ENCODE measurements at regions not wholly inside any gene's neighbourhood (a gene's known extent, or its start where the extent isn't known, plus 50 kb on each side); places are given as distances from the start of the nearest gene placed in this dataset.

DNA sequence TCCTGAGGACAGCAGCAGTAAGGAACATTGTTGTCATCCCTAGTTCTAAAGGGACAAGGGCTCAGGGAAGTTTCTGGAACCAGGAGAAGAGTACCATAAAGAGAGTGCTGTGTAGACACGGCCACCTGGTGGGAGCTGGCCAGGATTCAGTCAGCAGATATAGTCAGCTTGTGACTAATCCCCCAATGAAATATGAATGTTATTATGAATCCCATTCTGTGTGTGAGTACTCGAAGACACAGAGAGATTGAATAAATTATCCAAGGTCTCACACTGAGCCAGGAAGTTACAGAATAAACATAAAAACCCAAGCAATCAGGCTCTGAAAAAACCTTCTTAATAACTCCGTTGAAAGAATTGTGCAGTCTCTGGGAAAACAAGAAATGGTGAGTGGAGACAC lies 1359.5 kb downstream of the AACS start:
- H3K4me3 Mint-ChIP-seq = no peak overlapping the region
- H3K27me3 Mint-ChIP-seq = no peaks in the 10 kb centered on the region
- no peak for TF ChIP-seq CTCF (IDR thresholded peaks at IDR 0.05)
- intact Hi-C loops (cut with micrococcal nuclease) = no loop called here
- ChIA-PET POLR2A (no interaction called here), CTCF (no interaction called here)
- no peak for DNase-seq
- H3K36me3 Mint-ChIP-seq (ENCODE audit: low read depth) = no peaks in the 10 kb centered on the region
- no peaks in the 10 kb centered on the region for H3K4me1 Mint-ChIP-seq
- no peak overlapping the region for H3K27ac Mint-ChIP-seq
- H3K9me3 Mint-ChIP-seq = peaks cover 4% of the 10 kb centered on the region
- no peak for ATAC-seq (ENCODE audit: low read depth)

GRCh38 chr12:126425264-126425663 lies 1360.0 kb downstream of the AACS start:
- no peaks in the 10 kb centered on the region for H3K27me3 Mint-ChIP-seq
- ChIA-PET CTCF (no interaction called here), POLR2A (no interaction called here)
- TF ChIP-seq CTCF (IDR thresholded peaks at IDR 0.05) = no peak
- no peaks in the 10 kb centered on the region for H3K36me3 Mint-ChIP-seq (ENCODE audit: low read depth)
- DNase-seq = no peak
- H3K4me3 Mint-ChIP-seq = no peak overlapping the region
- ATAC-seq (ENCODE audit: low read depth) = no peak
- intact Hi-C loops (cut with micrococcal nuclease) = no loop called here
- no peak overlapping the region for H3K27ac Mint-ChIP-seq
- peaks cover 4% of the 10 kb centered on the region for H3K9me3 Mint-ChIP-seq
- no peaks in the 10 kb centered on the region for H3K4me1 Mint-ChIP-seq

DNA sequence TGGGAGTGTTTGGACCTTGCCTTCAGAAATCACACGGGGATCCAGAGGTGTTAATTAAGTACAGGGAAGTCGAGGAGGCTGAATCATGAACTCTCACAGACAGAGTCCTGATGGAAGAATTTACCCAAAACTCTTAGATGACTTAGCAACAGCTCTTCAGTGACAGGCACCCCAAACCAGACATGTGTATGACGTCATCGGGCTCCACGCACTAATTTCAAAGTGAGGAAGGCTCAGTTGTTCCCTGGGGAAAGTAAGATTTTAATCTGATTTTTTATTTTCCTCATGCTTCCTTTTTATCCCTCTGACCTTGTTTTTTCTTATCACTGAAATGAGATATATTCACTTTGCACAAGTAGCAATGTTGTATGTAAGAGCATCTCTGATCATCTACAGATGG lies 1363.5 kb downstream of the AACS start:
- DNase-seq (no peak), ATAC-seq (ENCODE audit: low read depth) (no peak)
- Mint-ChIP-seq H3K27me3 (no peaks in the 10 kb centered on the region), H3K36me3 (ENCODE audit: low read depth) (no peaks in the 10 kb centered on the region), H3K4me1 (no peaks in the 10 kb centered on the region), H3K27ac (no peak overlapping the region), H3K4me3 (no peak overlapping the region), H3K9me3 (peaks cover 6% of the 10 kb centered on the region)
- POLR2A ChIA-PET = no interaction called here
- intact Hi-C loops (cut with micrococcal nuclease) = no loop called here
- TF ChIP-seq CTCF (IDR thresholded peaks at IDR 0.05) = no peak
- CTCF ChIA-PET = no interaction called here

GRCh38 chr12:126430921-126431320 lies 1365.7 kb downstream of the AACS start:
- Mint-ChIP-seq H3K27me3 (no peaks in the 10 kb centered on the region), H3K9me3 (peaks cover 7% of the 10 kb centered on the region), H3K4me3 (no peak overlapping the region), H3K4me1 (no peaks in the 10 kb centered on the region), H3K36me3 (ENCODE audit: low read depth) (no peaks in the 10 kb centered on the region), H3K27ac (no peak overlapping the region)
- DNase-seq (no peak), ATAC-seq (ENCODE audit: low read depth) (no peak)
- TF ChIP-seq CTCF (IDR thresholded peaks at IDR 0.05) = no peak
- ChIA-PET POLR2A (no interaction called here), CTCF (no interaction called here)
- intact Hi-C loops (cut with micrococcal nuclease) = no loop called here

GRCh38 chr12:126431767-126432166 lies 1366.5 kb downstream of the AACS start:
- Mint-ChIP-seq H3K27me3 (no peaks in the 10 kb centered on the region), H3K36me3 (ENCODE audit: low read depth) (no peaks in the 10 kb centered on the region), H3K9me3 (peaks cover 9% of the 10 kb centered on the region), H3K4me1 (no peaks in the 10 kb centered on the region), H3K4me3 (no peak overlapping the region), H3K27ac (no peak overlapping the region)
- DNase-seq (no peak), ATAC-seq (ENCODE audit: low read depth) (no peak)
- CTCF ChIA-PET = no interaction called here
- POLR2A ChIA-PET = no interaction called here
- no peak for TF ChIP-seq CTCF (IDR thresholded peaks at IDR 0.05)
- intact Hi-C loops (cut with micrococcal nuclease) = no loop called here

All from activated B cell treated with CpG ODN at 0.5 μM for 24 hours (primary cell).